ENCODE measurements at regions not wholly inside any gene's neighbourhood (a gene's known extent, or its start where the extent isn't known, plus 50 kb on each side); places are given as distances from the start of the nearest gene placed in this dataset.

DNA sequence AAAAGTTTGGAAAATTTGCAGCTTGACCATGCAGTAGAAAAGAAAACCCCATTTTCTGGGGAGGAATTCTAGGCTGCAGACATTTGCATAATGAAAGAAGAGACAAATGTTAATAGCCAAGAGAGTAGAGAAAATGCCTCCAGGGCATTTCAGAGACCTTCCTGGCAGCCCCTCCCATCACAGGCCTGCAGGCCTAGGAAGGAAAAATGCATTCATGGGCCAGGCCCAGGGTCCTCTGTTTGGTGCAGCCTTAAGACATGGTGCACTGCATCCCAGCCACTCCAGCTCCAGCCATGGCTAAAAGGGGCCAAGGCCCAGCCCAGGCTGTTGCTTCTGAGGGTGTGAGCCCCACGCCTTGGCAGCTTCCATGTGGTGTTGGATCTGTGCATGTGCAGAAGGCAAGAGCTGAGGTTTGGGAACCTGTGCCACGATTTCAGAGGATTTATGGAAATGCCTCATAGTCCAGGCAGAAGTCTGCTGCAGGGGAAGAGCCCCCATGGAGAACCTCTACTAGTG lies 75.0 kb upstream of the OR13F1 start:
- Mint-ChIP-seq H3K36me3 (ENCODE audit: low read depth, unreplicated experiment) (no peaks in the 10 kb centered on the region), H3K4me3 (ENCODE audit: unreplicated experiment) (no peak overlapping the region), H3K27ac (ENCODE audit: unreplicated experiment) (no peak overlapping the region), H3K9me3 (ENCODE audit: unreplicated experiment) (no peaks in the 10 kb centered on the region), H3K4me1 (ENCODE audit: low read depth, unreplicated experiment) (no peaks in the 10 kb centered on the region), H3K27me3 (ENCODE audit: low read depth, unreplicated experiment) (no peaks in the 10 kb centered on the region)
- Histone ChIP-seq H3K4me2 (ENCODE audit: low read length) (no peak overlapping the region), H3K9ac (ENCODE audit: low read length) (no peak overlapping the region), H2AFZ (ENCODE audit: low read depth, low read length) (no peak overlapping the region), H3K4me3 (ENCODE audit: insufficient read depth, low read depth, low read length) (no peak overlapping the region), H3K36me3 (ENCODE audit: insufficient read depth, low read length) (no peaks in the 10 kb centered on the region), H3K27ac (ENCODE audit: low read depth, low read length) (no peak overlapping the region), H4K20me1 (ENCODE audit: insufficient read depth, low read length) (no peaks in the 10 kb centered on the region), H3K9me3 (ENCODE audit: insufficient read depth, low read depth, low read length) (no peaks in the 10 kb centered on the region), H3K4me1 (ENCODE audit: insufficient read depth, low read length) (no peaks in the 10 kb centered on the region), H3K79me2 (ENCODE audit: insufficient read depth, low read length) (no peaks in the 10 kb centered on the region), H3K27me3 (ENCODE audit: insufficient read depth, low read length) (no peaks in the 10 kb centered on the region)
- TF ChIP-seq, protein P1, sequence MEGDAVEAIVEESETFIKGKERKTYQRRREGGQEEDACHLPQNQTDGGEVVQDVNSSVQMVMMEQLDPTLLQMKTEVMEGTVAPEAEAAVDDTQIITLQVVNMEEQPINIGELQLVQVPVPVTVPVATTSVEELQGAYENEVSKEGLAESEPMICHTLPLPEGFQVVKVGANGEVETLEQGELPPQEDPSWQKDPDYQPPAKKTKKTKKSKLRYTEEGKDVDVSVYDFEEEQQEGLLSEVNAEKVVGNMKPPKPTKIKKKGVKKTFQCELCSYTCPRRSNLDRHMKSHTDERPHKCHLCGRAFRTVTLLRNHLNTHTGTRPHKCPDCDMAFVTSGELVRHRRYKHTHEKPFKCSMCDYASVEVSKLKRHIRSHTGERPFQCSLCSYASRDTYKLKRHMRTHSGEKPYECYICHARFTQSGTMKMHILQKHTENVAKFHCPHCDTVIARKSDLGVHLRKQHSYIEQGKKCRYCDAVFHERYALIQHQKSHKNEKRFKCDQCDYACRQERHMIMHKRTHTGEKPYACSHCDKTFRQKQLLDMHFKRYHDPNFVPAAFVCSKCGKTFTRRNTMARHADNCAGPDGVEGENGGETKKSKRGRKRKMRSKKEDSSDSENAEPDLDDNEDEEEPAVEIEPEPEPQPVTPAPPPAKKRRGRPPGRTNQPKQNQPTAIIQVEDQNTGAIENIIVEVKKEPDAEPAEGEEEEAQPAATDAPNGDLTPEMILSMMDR (IDR thresholded peaks at IDR 0.05; ENCODE audit: insufficient read depth, low read depth, low read length) = no peak
- TF ChIP-seq EZH2 (IDR thresholded peaks at IDR 0.05; ENCODE audit: insufficient read depth, low read length) = no peak
- FAIRE-seq = no peak
- DNase-seq (ENCODE audit: low read depth) = no peak

- FAIRE-seq = no peak
Observed at GRCh38 chr9:104435059-104435458, 69.0 kb upstream of the OR13F1 start.

GRCh38 chr9:104448036-104448435 lies 56.0 kb upstream of the OR13F1 start:
- FAIRE-seq = no peak
- Mint-ChIP-seq H3K27ac (ENCODE audit: unreplicated experiment) (no peak overlapping the region), H3K4me3 (ENCODE audit: unreplicated experiment) (no peak overlapping the region), H3K27me3 (ENCODE audit: low read depth, unreplicated experiment) (no peaks in the 10 kb centered on the region), H3K36me3 (ENCODE audit: low read depth, unreplicated experiment) (no peaks in the 10 kb centered on the region), H3K4me1 (ENCODE audit: low read depth, unreplicated experiment) (no peaks in the 10 kb centered on the region), H3K9me3 (ENCODE audit: unreplicated experiment) (no peaks in the 10 kb centered on the region)
- Histone ChIP-seq H3K27ac (ENCODE audit: low read depth, low read length) (no peak overlapping the region), H3K9me3 (ENCODE audit: insufficient read depth, low read depth, low read length) (no peaks in the 10 kb centered on the region), H3K4me3 (ENCODE audit: insufficient read depth, low read depth, low read length) (no peak overlapping the region), H3K27me3 (ENCODE audit: insufficient read depth, low read length) (no peaks in the 10 kb centered on the region), H3K9ac (ENCODE audit: low read length) (no peak overlapping the region), H3K4me1 (ENCODE audit: insufficient read depth, low read length) (no peaks in the 10 kb centered on the region), H3K79me2 (ENCODE audit: insufficient read depth, low read length) (no peaks in the 10 kb centered on the region), H3K4me2 (ENCODE audit: low read length) (no peak overlapping the region), H4K20me1 (ENCODE audit: insufficient read depth, low read length) (no peaks in the 10 kb centered on the region), H3K36me3 (ENCODE audit: insufficient read depth, low read length) (no peaks in the 10 kb centered on the region), H2AFZ (ENCODE audit: low read depth, low read length) (no peak overlapping the region)
- no peak for DNase-seq (ENCODE audit: low read depth)
- TF ChIP-seq EZH2 (IDR thresholded peaks at IDR 0.05; ENCODE audit: insufficient read depth, low read length) = no peak
- TF ChIP-seq, protein P1 (IDR thresholded peaks at IDR 0.05; ENCODE audit: insufficient read depth, low read depth, low read length) = no peak

More at GRCh38 chr9:104435059-104435458, 69.0 kb upstream of the OR13F1 start:
- Mint-ChIP-seq H3K27ac (ENCODE audit: unreplicated experiment) (no peak overlapping the region), H3K4me3 (ENCODE audit: unreplicated experiment) (no peak overlapping the region), H3K36me3 (ENCODE audit: low read depth, unreplicated experiment) (no peaks in the 10 kb centered on the region), H3K9me3 (ENCODE audit: unreplicated experiment) (peaks cover 3% of the 10 kb centered on the region), H3K27me3 (ENCODE audit: low read depth, unreplicated experiment) (no peaks in the 10 kb centered on the region), H3K4me1 (ENCODE audit: low read depth, unreplicated experiment) (no peaks in the 10 kb centered on the region)
- H3K4me2 ChIP-seq (ENCODE audit: low read length) = no peak overlapping the region
- H3K79me2 ChIP-seq (ENCODE audit: insufficient read depth, low read length) = no peaks in the 10 kb centered on the region
- H3K4me3 ChIP-seq (ENCODE audit: insufficient read depth, low read depth, low read length) = no peak overlapping the region
- H4K20me1 ChIP-seq (ENCODE audit: insufficient read depth, low read length) = no peaks in the 10 kb centered on the region
- no peak for TF ChIP-seq EZH2 (IDR thresholded peaks at IDR 0.05; ENCODE audit: insufficient read depth, low read length)
- TF ChIP-seq, protein P1 (IDR thresholded peaks at IDR 0.05; ENCODE audit: insufficient read depth, low read depth, low read length) = no peak
- no peaks in the 10 kb centered on the region for H3K36me3 ChIP-seq (ENCODE audit: insufficient read depth, low read length)
- H3K27ac ChIP-seq (ENCODE audit: low read depth, low read length) = no peak overlapping the region
- no peaks in the 10 kb centered on the region for H3K27me3 ChIP-seq (ENCODE audit: insufficient read depth, low read length)
- H3K9me3 ChIP-seq (ENCODE audit: insufficient read depth, low read depth, low read length) = no peaks in the 10 kb centered on the region
- no peak overlapping the region for H2AFZ ChIP-seq (ENCODE audit: low read depth, low read length)
- H3K4me1 ChIP-seq (ENCODE audit: insufficient read depth, low read length) = no peaks in the 10 kb centered on the region
- no peak for DNase-seq (ENCODE audit: low read depth)
- no peak overlapping the region for H3K9ac ChIP-seq (ENCODE audit: low read length)
